Upper lobe of left lung (tissue), 6 donors: ENCODE measurements at regions not wholly inside any gene's neighbourhood (a gene's known extent, or its start where the extent isn't known, plus 50 kb on each side); places are given as distances from the start of the nearest gene placed in this dataset.

Experiments used
- ATAC-seq, 2 donors: fragments of 200-7000 bp; cut with Tn5 transposase; one replicate each; pipeline ENCODE4 v1.9.1; 2022; ENCODE audit warnings: mild to moderate bottlenecking in 2 of 2, moderate library complexity in 2 of 2; ENCODE audit not compliant: low FRiP score in 2 of 2
- DNase-seq, 2 donors: peaks; one replicate each; pipeline ENCODE4 v3.0.0-alpha.2; 2019 to 2020
- H3K27ac ChIP-seq, 4 donors: fragments of 200-600 bp; sonication (generic); one replicate each; pipeline ENCODE4 v1.5.1; 2016 to 2019
- H3K27me3 ChIP-seq, 4 donors: fragments of 200-600 bp; sonication (generic); one replicate each; pipeline ENCODE4 v1.5.1; 2017 to 2019
- H3K36me3 ChIP-seq, 4 donors: fragments of 200-600 bp; sonication (generic); one replicate each; pipeline ENCODE4 v1.5.1; 2016 to 2019
- H3K4me1 ChIP-seq, 4 donors: fragments of 200-600 bp; sonication (generic); one replicate each; pipeline ENCODE4 v1.5.1; 2018 to 2019
- H3K4me3 ChIP-seq, 4 donors: fragments of 200-600 bp; sonication (generic); one replicate each; pipeline ENCODE4 v1.5.1; 2017 to 2019; ENCODE audit warnings: mild to moderate bottlenecking in 2 of 4, moderate library complexity in 1 of 4
- H3K9me3 ChIP-seq, 4 donors: fragments of 200-600 bp; sonication (generic); one replicate each; pipeline ENCODE4 v1.5.1; 2018 to 2019
- CTCF ChIP-seq, 6 experiments: fragments of 450-650 bp in 4 of 6; fragments of 200-600 bp in 2 of 6; sonication (generic) in 2 of 6; IDR thresholded peaks; one replicate each; pipeline ENCODE4 v1.5.1; 2016 to 2019; ENCODE audit warnings: antibody characterized with exemption in 6 of 6
- EP300 ChIP-seq, 4 donors: sonication (generic); formaldehyde crosslinking; IDR thresholded peaks; one replicate each; pipeline ENCODE4 v1.5.1; 2017; ENCODE audit warnings: antibody characterized with exemption in 4 of 4, control low read depth in 2 of 4
- POLR2A ChIP-seq, 4 donors: fragments of 450-650 bp; IDR thresholded peaks; one replicate each; pipeline ENCODE4 v1.5.1; 2016 to 2017; ENCODE audit warnings: antibody characterized with exemption in 4 of 4, mild to moderate bottlenecking in 2 of 4
- POLR2AphosphoS5 ChIP-seq, 2 donors: sonication (generic); formaldehyde crosslinking; IDR thresholded peaks; one replicate each; pipeline ENCODE4 v1.5.1; 2017; ENCODE audit warnings: antibody characterized with exemption in 2 of 2
- WGBS, 2 donors: methylation state at CpG; one replicate each; pipeline ENCODE4 v1.1.5; 2017 to 2018; 5-methylcytosine and 5-hydroxymethylcytosine counted together
- donor health status: DM: no; HTN: no; CAD: no; lungs with moderate emphysema.
- donor health status: DM: no; HTN: yes; CAD: no; lungs with severe emphysema.

- 62 to 74% methylated on average over 4 of the region's 4 CpGs for WGBS, 2 donors
- Histone ChIP-seq H3K27me3 (no peaks in the 10 kb centered on the region), H3K9me3 (peaks cover 0 to 6% (median 5%) of the 10 kb centered on the region in 4 donors), H3K27ac (no peak overlapping the region), H3K4me1 (no peaks in the 10 kb centered on the region), H3K36me3 (no peaks in the 10 kb centered on the region), H3K4me3 (no peak overlapping the region)
- no peak for TF ChIP-seq CTCF (IDR thresholded peaks at IDR 0.05)
- TF ChIP-seq POLR2A (IDR thresholded peaks at IDR 0.05) = no peak
- ATAC-seq = no peak
- DNase-seq = no peak
These were observed 175.5 kb upstream of the CD96 start for GRCh38 chr3:111366515-111366914.

- no peak overlapping the region for H3K27ac ChIP-seq
- peaks cover 0 to 19% (median 13%) of the 10 kb centered on the region in 4 donors for H3K9me3 ChIP-seq
- TF ChIP-seq CTCF (IDR thresholded peaks at IDR 0.05) (no peak), POLR2AphosphoS5 (IDR thresholded peaks at IDR 0.05) (no peak), EP300 (IDR thresholded peaks at IDR 0.05) (no peak), POLR2A (IDR thresholded peaks at IDR 0.05) (no peak)
- no peaks in the 10 kb centered on the region for H3K36me3 ChIP-seq
- ATAC-seq = no peak
- DNase-seq = no peak
- H3K4me3 ChIP-seq = no peak overlapping the region
- no peaks in the 10 kb centered on the region for H3K27me3 ChIP-seq
- 88 to 95% methylated on average over 1 of the region's 1 CpG for WGBS, 2 donors
- H3K4me1 ChIP-seq = no peaks in the 10 kb centered on the region
These were observed 173.9 kb upstream of the CD96 start for GRCh38 chr3:111368056-111368455.

GRCh38 chr3:111369958-111370357 is 172.0 kb upstream of the CD96 start:
- H3K4me3 ChIP-seq = no peak overlapping the region
- H3K27me3 ChIP-seq = no peaks in the 10 kb centered on the region
- no peak for ATAC-seq
- H3K36me3 ChIP-seq = no peaks in the 10 kb centered on the region
- H3K4me1 ChIP-seq = no peaks in the 10 kb centered on the region
- H3K9me3 ChIP-seq = peaks cover 0 to 27% (median 13%) of the 10 kb centered on the region in 4 donors
- no peak overlapping the region for H3K27ac ChIP-seq
- DNase-seq = no peak
- TF ChIP-seq POLR2A (IDR thresholded peaks at IDR 0.05) (no peak), EP300 (IDR thresholded peaks at IDR 0.05) (no peak), POLR2AphosphoS5 (IDR thresholded peaks at IDR 0.05) (no peak), CTCF (IDR thresholded peaks at IDR 0.05) (no peak)

GRCh38 chr3:111373239-111373638 is 168.8 kb upstream of the CD96 start:
- TF ChIP-seq POLR2A (IDR thresholded peaks at IDR 0.05) (no peak), POLR2AphosphoS5 (IDR thresholded peaks at IDR 0.05) (no peak), CTCF (IDR thresholded peaks at IDR 0.05) (no peak), EP300 (IDR thresholded peaks at IDR 0.05) (no peak)
- no peak for ATAC-seq
- DNase-seq = no peak

GRCh38 chr3:111373861-111374260 is 168.1 kb upstream of the CD96 start:
- DNase-seq = no peak
- Histone ChIP-seq H3K27me3 (no peaks in the 10 kb centered on the region), H3K4me3 (no peak overlapping the region), H3K36me3 (no peaks in the 10 kb centered on the region), H3K9me3 (peaks cover 0 to 27% (median 13%) of the 10 kb centered on the region in 4 donors), H3K4me1 (no peaks in the 10 kb centered on the region), H3K27ac (no peak overlapping the region)
- TF ChIP-seq CTCF (IDR thresholded peaks at IDR 0.05) (no peak), POLR2A (IDR thresholded peaks at IDR 0.05) (no peak), EP300 (IDR thresholded peaks at IDR 0.05) (no peak), POLR2AphosphoS5 (IDR thresholded peaks at IDR 0.05) (no peak)
- no peak for ATAC-seq

More at GRCh38 chr3:111373239-111373638, 168.8 kb upstream of the CD96 start:
- no peak overlapping the region for H3K27ac ChIP-seq
- no peaks in the 10 kb centered on the region for H3K27me3 ChIP-seq
- H3K36me3 ChIP-seq = no peaks in the 10 kb centered on the region
- H3K9me3 ChIP-seq = peaks cover 0 to 27% (median 13%) of the 10 kb centered on the region in 4 donors
- no peak overlapping the region for H3K4me3 ChIP-seq
- H3K4me1 ChIP-seq = no peaks in the 10 kb centered on the region
- WGBS, 2 donors = 93 to 94% methylated on average over 3 of the region's 3 CpGs
